Activated CD4-positive, alpha-beta T cell treated with anti-CD3 and anti-CD28 coated beads, Interleukin-2, amount 10 ng/mL, durations not matched to agents 7 days and 5 days (primary cell): ENCODE measurements at regions not wholly inside any gene's neighbourhood (a gene's known extent, or its start where the extent isn't known, plus 50 kb on each side); places are given as distances from the start of the nearest gene placed in this dataset.

ENCODE experiments used
- CTCF ChIA-PET: fragments of 350-600 bp; sonication (Branson Sonifier 250); formaldehyde crosslinking; loops from one replicate; lab custom pipeline; 2021; ENCODE audit warnings: antibody characterized with exemption; lab: Charles Lee
- POLR2A ChIA-PET: fragments of 350-600 bp; sonication (Branson Sonifier 250); formaldehyde crosslinking; loops from one replicate; lab custom pipeline; 2021; ENCODE audit warnings: antibody characterized with exemption; lab: Charles Lee
- DNase-seq: peaks from one replicate; pipeline ENCODE4 v3.0.0-alpha.2; 2020
- H3K27ac Mint-ChIP-seq: one replicate; pipeline ENCODE4 v1.8.0; 2021; ENCODE audit warnings: mild to moderate bottlenecking, moderate library complexity, mixed read lengths
- H3K27me3 Mint-ChIP-seq: one replicate; pipeline ENCODE4 v1.8.0; 2021; ENCODE audit warnings: mixed read lengths
- H3K36me3 Mint-ChIP-seq: one replicate; pipeline ENCODE4 v1.8.0; 2021; ENCODE audit warnings: low read depth, mixed read lengths
- H3K4me1 Mint-ChIP-seq: one replicate; pipeline ENCODE4 v1.8.0; 2021; ENCODE audit warnings: mixed read lengths
- H3K4me3 Mint-ChIP-seq: one replicate; pipeline ENCODE4 v1.8.0; 2021; ENCODE audit warnings: mild to moderate bottlenecking, moderate library complexity, mixed read lengths
- H3K9me3 Mint-ChIP-seq: one replicate; pipeline ENCODE4 v1.8.0; 2021; ENCODE audit warnings: mixed read lengths

GRCh38 chr2:66885775-66886383, 451.0 kb downstream of the MEIS1 start:
- no peaks in the 10 kb centered on the region for H3K4me1 Mint-ChIP-seq
- ChIA-PET POLR2A (interaction anchor here (0.7 kb wide), 1 partner anchor 1177 kb away, joined by 3 read pairs; the partner anchor contains the start of gene C1D), CTCF (no interaction called here)
- no peak overlapping the region for H3K4me3 Mint-ChIP-seq
- H3K36me3 Mint-ChIP-seq = no peaks in the 10 kb centered on the region
- no peaks in the 10 kb centered on the region for H3K9me3 Mint-ChIP-seq
- H3K27me3 Mint-ChIP-seq = no peaks in the 10 kb centered on the region
- no peak overlapping the region for H3K27ac Mint-ChIP-seq
- DNase-seq = no peak

GRCh38 chr2:66888246-66888645, 453.3 kb downstream of the MEIS1 start:
- Mint-ChIP-seq H3K4me1 (no peaks in the 10 kb centered on the region), H3K36me3 (no peaks in the 10 kb centered on the region), H3K27ac (no peak overlapping the region), H3K4me3 (no peak overlapping the region), H3K27me3 (no peaks in the 10 kb centered on the region), H3K9me3 (no peaks in the 10 kb centered on the region)
- POLR2A ChIA-PET = no interaction called here
- CTCF ChIA-PET = no interaction called here
- no peak for DNase-seq

DNA sequence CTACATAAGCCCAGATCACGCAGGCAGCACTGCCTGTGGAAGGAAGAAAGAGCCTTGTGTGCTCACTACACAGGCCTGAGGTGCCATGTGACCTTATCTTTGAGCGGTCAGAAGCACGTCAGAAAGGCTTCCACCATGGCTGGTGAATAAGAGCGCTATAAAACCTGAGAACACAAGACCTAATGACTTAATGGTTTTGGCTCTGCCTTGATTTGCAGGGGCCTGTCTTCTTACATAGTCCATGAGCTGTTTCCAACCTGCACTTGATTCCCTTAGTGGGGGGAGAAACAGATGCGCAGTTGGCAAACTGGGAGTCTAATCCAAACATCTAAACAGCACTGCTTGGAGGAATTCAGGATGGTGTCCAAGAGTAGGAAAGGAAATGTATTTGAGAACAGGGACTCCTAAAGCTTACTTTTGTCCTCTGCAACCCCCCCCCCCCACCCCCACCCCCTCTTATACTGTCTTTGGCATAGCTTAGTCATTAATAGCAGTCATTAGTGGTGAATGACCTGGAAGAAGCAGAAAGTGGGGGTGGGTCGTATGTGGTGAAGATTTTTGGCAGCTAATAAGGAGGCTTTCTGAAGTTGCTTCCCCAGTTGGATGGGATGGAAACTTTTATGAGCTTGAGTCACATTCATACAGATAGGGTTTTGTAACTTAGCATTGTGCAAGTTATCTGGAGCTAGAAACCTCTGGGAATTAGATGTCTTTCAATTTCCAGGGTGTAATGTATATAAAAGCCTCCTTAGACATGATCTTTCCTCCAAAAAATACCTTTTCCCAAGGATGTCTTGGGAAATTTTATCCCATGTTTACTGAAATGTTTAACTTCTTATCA, 454.1 kb downstream of the MEIS1 start:
- H3K9me3 Mint-ChIP-seq = no peaks in the 10 kb centered on the region

GRCh38 chr2:66889632-66889882, 454.6 kb downstream of the MEIS1 start:
- POLR2A ChIA-PET = no interaction called here
- CTCF ChIA-PET = no interaction called here
- DNase-seq = no peak

More for the DNA sequence above, 454.1 kb downstream of the MEIS1 start:
- CTCF ChIA-PET = no interaction called here
- POLR2A ChIA-PET = no interaction called here
- H3K27me3 Mint-ChIP-seq = no peaks in the 10 kb centered on the region
- H3K4me1 Mint-ChIP-seq = no peaks in the 10 kb centered on the region
- DNase-seq = no peak
- no peaks in the 10 kb centered on the region for H3K36me3 Mint-ChIP-seq
- no peak overlapping the region for H3K4me3 Mint-ChIP-seq
- H3K27ac Mint-ChIP-seq = no peak overlapping the region

GRCh38 chr2:66890166-66890742, 455.3 kb downstream of the MEIS1 start:
- Mint-ChIP-seq H3K4me1 (no peaks in the 10 kb centered on the region), H3K36me3 (no peaks in the 10 kb centered on the region), H3K27ac (no peak overlapping the region), H3K9me3 (no peaks in the 10 kb centered on the region), H3K27me3 (no peaks in the 10 kb centered on the region), H3K4me3 (no peak overlapping the region)
- CTCF ChIA-PET = no interaction called here
- POLR2A ChIA-PET = no interaction called here
- no peak for DNase-seq

More at GRCh38 chr2:66889632-66889882, 454.6 kb downstream of the MEIS1 start:
- Mint-ChIP-seq H3K36me3 (no peaks in the 10 kb centered on the region), H3K27me3 (no peaks in the 10 kb centered on the region), H3K9me3 (no peaks in the 10 kb centered on the region), H3K4me3 (no peak overlapping the region), H3K4me1 (no peaks in the 10 kb centered on the region), H3K27ac (no peak overlapping the region)

DNA sequence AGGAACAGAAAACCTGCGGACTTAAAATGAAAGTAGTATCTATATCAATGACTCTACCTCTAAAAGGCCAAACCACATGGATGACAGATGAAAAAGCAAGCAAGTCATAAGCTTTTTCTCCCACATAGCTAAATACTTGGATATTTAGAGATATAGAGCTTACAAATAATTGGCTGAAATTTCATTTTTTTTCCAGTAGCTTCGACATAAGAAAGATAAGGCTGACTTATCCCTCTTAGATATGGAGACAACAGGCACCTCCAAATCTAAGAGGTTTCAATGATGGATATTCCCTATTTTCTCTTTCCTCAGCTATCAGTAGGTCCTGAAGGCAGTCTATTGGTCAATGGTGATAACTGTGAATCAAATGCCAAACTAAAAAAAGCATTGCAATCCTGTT, 460.3 kb downstream of the MEIS1 start:
- ChIA-PET POLR2A (no interaction called here), CTCF (no interaction called here)
- H3K27me3 Mint-ChIP-seq = no peaks in the 10 kb centered on the region
- H3K9me3 Mint-ChIP-seq = no peaks in the 10 kb centered on the region
- no peak overlapping the region for H3K27ac Mint-ChIP-seq
- no peak overlapping the region for H3K4me3 Mint-ChIP-seq
- no peaks in the 10 kb centered on the region for H3K36me3 Mint-ChIP-seq
- DNase-seq = no peak
- no peaks in the 10 kb centered on the region for H3K4me1 Mint-ChIP-seq

DNA sequence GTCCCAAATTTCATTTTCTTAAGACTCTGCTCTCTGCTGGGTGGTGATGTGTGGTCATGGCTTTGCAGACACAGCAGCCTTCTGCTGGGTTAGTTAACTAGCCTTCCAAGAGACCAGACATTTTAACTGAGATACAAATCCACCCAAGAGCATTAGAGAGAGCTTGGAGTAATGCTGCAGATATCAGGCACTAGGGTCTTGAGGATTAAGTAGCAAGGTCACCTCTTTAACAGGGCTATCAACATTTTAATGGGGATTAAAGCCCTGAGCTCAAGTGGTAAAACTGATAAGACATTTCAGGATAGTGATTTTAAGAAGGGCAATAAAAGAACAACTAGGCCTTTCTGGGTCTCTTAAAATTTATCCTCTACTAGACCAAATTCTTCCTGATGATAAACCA, 461.2 kb downstream of the MEIS1 start:
- no peak overlapping the region for H3K4me3 Mint-ChIP-seq
- H3K27me3 Mint-ChIP-seq = no peaks in the 10 kb centered on the region
- no peaks in the 10 kb centered on the region for H3K9me3 Mint-ChIP-seq
- no peak for DNase-seq
- POLR2A ChIA-PET = no interaction called here
- no peaks in the 10 kb centered on the region for H3K4me1 Mint-ChIP-seq
- CTCF ChIA-PET = no interaction called here
- H3K27ac Mint-ChIP-seq = no peak overlapping the region
- H3K36me3 Mint-ChIP-seq = no peaks in the 10 kb centered on the region

- DNase-seq = no peak
- Mint-ChIP-seq H3K4me1 (no peaks in the 10 kb centered on the region), H3K36me3 (no peaks in the 10 kb centered on the region), H3K27ac (no peak overlapping the region), H3K4me3 (no peak overlapping the region), H3K9me3 (no peaks in the 10 kb centered on the region), H3K27me3 (no peaks in the 10 kb centered on the region)
- CTCF ChIA-PET = no interaction called here
- POLR2A ChIA-PET = no interaction called here
Measured at GRCh38 chr2:66897181-66897580, 462.3 kb downstream of the MEIS1 start.

- Mint-ChIP-seq H3K9me3 (no peaks in the 10 kb centered on the region), H3K36me3 (no peaks in the 10 kb centered on the region), H3K4me1 (no peaks in the 10 kb centered on the region), H3K27me3 (no peaks in the 10 kb centered on the region), H3K27ac (no peak overlapping the region), H3K4me3 (no peak overlapping the region)
- POLR2A ChIA-PET = no interaction called here
- no peak for DNase-seq
- CTCF ChIA-PET = no interaction called here
Measured at GRCh38 chr2:66897691-66898150, 462.8 kb downstream of the MEIS1 start.

- ChIA-PET POLR2A (no interaction called here), CTCF (no interaction called here)
- Mint-ChIP-seq H3K4me1 (no peaks in the 10 kb centered on the region), H3K36me3 (no peaks in the 10 kb centered on the region), H3K4me3 (no peak overlapping the region), H3K27ac (no peak overlapping the region), H3K9me3 (no peaks in the 10 kb centered on the region), H3K27me3 (no peaks in the 10 kb centered on the region)
- DNase-seq = no peak
Measured at GRCh38 chr2:66899109-66899508, 464.2 kb downstream of the MEIS1 start.

DNA sequence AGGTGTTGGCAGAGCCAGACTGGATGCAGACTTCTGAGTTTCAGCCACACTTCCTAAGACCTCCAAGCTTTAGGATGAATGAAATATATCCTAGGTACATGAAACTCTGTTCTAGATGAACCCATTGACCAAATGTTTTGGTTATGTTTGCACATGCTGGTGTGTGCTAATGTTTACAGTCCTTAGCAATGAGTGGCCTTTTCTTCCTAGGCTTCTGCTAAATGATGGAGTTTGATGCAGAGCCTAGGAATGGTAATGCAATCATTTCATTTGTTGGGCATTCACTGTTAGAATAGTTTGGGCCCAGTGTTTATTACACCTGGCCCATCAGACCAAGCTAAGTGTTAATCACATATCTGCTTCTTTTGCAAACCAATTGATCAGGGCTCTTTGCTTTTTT, 464.7 kb downstream of the MEIS1 start:
- no peak overlapping the region for H3K4me3 Mint-ChIP-seq
- CTCF ChIA-PET = no interaction called here
- DNase-seq = no peak
- no peaks in the 10 kb centered on the region for H3K36me3 Mint-ChIP-seq
- H3K9me3 Mint-ChIP-seq = no peaks in the 10 kb centered on the region
- no peak overlapping the region for H3K27ac Mint-ChIP-seq
- POLR2A ChIA-PET = no interaction called here
- H3K27me3 Mint-ChIP-seq = no peaks in the 10 kb centered on the region
- no peaks in the 10 kb centered on the region for H3K4me1 Mint-ChIP-seq

- ChIA-PET CTCF (no interaction called here), POLR2A (no interaction called here)
- no peak for DNase-seq
Measured at GRCh38 chr2:66901344-66901743, 466.4 kb downstream of the MEIS1 start.

GRCh38 chr2:66903183-66903582, 468.3 kb downstream of the MEIS1 start:
- no peaks in the 10 kb centered on the region for H3K36me3 Mint-ChIP-seq
- H3K27me3 Mint-ChIP-seq = no peaks in the 10 kb centered on the region
- DNase-seq = no peak
- H3K27ac Mint-ChIP-seq = no peak overlapping the region
- no peak overlapping the region for H3K4me3 Mint-ChIP-seq
- H3K9me3 Mint-ChIP-seq = no peaks in the 10 kb centered on the region
- ChIA-PET POLR2A (no interaction called here), CTCF (no interaction called here)
- H3K4me1 Mint-ChIP-seq = no peaks in the 10 kb centered on the region

More at GRCh38 chr2:66901344-66901743, 466.4 kb downstream of the MEIS1 start:
- H3K27ac Mint-ChIP-seq = no peak overlapping the region
- no peak overlapping the region for H3K4me3 Mint-ChIP-seq
- no peaks in the 10 kb centered on the region for H3K4me1 Mint-ChIP-seq
- H3K27me3 Mint-ChIP-seq = no peaks in the 10 kb centered on the region
- H3K9me3 Mint-ChIP-seq = no peaks in the 10 kb centered on the region
- no peaks in the 10 kb centered on the region for H3K36me3 Mint-ChIP-seq
